GM12864 (cell line): ENCODE measurements at regions not wholly inside any gene's neighbourhood (a gene's known extent, or its start where the extent isn't known, plus 50 kb on each side); places are given as distances from the start of the nearest gene placed in this dataset.

Experiments
- DNase-seq: peaks from one replicate; pipeline ENCODE4 v3.0.0-alpha.2; 2011; ENCODE audit warnings: low read depth
- H3K4me3 ChIP-seq: 2 replicates; pipeline ENCODE4 v1.5.1; 2011; ENCODE audit warnings: mild to moderate bottlenecking, low read depth, low read length, control low read depth
- TF ChIP-seq, protein P1 (sequence below): IDR thresholded peaks from 2 replicates; pipeline ENCODE4 v1.5.1; 2011; ENCODE audit warnings: low read depth, mild to moderate bottlenecking, moderate library complexity, low read length, control low read depth, inconsistent platforms; ENCODE audit errors: missing control alignments

DNA sequence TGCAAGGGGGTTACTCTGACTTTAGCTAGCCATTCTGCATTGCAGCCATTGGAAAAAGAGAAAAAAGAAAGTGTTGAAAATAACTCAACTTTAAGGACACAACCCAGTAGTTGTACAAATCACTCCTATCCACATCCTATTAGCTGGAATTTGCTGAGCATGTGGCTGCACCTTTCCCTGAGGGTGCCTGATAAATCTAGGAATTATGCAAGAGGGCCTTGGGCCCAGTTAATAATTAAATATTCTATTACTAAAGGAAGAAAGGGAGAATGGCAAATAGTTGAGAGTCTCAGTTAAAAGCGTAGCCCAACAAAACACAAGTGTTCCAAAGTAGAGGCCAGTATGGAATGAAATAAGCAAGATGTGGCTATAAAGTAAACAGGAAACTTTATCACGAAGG lies 200.9 kb upstream of the CNTNAP2 start:
- no peak for DNase-seq
- no peak overlapping the region for H3K4me3 ChIP-seq
- TF ChIP-seq, protein P1, sequence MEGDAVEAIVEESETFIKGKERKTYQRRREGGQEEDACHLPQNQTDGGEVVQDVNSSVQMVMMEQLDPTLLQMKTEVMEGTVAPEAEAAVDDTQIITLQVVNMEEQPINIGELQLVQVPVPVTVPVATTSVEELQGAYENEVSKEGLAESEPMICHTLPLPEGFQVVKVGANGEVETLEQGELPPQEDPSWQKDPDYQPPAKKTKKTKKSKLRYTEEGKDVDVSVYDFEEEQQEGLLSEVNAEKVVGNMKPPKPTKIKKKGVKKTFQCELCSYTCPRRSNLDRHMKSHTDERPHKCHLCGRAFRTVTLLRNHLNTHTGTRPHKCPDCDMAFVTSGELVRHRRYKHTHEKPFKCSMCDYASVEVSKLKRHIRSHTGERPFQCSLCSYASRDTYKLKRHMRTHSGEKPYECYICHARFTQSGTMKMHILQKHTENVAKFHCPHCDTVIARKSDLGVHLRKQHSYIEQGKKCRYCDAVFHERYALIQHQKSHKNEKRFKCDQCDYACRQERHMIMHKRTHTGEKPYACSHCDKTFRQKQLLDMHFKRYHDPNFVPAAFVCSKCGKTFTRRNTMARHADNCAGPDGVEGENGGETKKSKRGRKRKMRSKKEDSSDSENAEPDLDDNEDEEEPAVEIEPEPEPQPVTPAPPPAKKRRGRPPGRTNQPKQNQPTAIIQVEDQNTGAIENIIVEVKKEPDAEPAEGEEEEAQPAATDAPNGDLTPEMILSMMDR: no peak

DNA sequence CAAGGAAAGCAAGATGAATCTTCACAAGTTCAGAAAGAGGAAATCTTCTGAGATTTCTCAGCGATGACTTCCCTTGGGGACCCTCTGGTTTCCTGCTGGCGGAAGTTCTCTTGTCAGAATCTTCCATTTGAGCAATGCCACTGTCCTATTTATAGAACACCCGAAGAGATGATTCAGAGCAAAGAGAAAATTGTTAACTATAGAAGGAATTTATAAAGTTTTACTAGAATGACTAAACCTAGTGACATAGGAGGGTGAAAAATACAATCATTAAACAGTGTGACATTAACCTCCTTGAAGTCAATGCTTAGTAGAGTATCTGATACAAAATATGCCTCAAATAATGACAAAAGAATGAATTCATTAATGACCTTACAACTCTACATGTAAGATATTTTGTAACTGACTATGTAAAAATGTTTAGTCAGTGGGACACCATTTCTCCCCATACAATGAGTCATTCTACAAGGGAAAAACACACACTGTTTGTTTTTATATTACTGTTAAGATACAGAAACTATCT lies 206.5 kb upstream of the CNTNAP2 start:
- no peak for DNase-seq
- TF ChIP-seq, protein P1: no peak
- no peak overlapping the region for H3K4me3 ChIP-seq

DNA sequence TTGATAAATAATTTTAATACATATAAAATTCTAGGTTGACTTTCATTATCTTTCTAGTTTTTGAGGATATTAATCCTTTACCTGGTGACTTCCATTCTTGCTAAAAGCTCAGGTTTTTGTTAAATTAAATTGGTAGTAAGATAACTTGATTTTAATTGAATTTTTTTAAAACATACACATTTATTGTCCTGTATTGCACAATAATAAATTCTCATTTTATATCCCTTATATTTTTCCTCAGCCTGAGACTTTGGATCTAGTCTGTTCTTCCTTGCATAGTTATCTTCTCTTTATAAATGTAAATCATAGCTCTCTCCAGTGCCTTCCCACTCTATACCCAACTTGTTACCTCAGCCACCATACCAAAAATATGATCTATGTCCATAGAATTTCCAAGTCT lies 212.9 kb upstream of the CNTNAP2 start:
- no peak overlapping the region for H3K4me3 ChIP-seq
- no peak for DNase-seq
- TF ChIP-seq, protein P1: no peak

DNA sequence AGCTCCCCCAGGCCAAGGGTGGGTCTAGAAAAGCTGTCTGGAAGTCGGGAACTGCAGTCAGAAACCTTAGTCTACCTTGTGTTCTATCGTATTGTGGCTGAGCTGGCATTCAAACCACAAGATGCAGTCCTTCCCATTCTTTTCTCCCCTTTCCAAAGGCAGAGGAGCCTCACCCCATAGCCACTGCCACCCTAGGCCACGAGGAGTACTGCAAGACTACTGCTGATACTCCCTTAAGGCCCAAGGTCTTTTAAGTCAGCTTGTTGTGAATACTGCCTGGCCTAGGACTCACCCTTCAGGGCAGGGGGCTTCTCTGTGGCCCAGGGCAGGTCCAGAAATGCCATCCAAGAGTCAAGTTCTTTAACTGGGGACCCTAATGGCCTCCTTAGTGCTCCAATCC lies 214.5 kb upstream of the CNTNAP2 start:
- no peak overlapping the region for H3K4me3 ChIP-seq
- DNase-seq: no peak
- TF ChIP-seq, protein P1: no peak

DNA sequence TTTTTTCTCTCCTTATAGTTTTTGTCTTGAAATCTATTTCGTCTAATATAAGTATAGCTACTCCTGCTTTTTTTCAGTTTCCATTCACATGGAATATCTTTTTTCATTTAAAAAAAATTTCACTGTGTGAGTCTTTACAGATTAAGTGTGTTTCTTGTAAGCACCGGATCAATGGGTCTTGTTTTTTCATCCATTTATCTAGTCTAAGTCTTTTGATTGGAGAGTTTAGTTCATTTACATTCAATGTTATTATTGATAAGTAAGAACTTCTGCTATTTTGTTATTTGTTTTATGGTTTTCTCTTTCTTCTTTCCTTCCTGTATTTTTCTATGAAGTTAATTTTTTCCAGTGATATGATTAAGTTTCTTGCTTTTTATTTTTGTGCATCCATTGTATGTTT lies 216.7 kb upstream of the CNTNAP2 start:
- no peak for DNase-seq
- no peak overlapping the region for H3K4me3 ChIP-seq
- TF ChIP-seq, protein P1: no peak

DNA sequence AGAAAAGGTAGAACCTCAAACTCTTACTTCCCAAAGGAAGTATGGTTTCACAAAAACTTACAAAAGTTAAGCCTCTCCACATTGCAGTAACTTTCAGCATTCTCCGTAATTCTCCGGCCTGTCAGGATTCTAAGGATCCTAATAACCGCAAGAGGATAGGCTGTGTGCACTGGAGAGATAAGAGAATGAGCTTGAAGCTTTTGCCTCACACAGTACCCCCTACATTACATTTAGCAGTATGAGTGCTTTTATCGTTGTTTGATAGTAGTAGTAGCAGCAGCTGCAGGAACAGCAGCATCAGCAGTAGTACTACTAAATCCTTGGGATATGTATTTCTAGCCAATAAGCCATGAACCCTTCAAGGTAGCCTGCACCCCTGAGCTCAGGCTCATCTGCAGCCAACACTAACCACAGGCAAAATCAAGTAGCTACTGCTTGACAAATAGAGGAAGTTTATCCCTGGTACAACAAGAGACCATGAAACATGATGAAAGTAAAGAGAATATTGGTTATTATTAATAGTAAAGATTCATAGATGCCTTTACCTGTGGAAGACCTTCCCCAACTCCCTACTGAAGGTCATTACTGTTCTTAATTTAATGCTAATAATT lies 222.6 kb upstream of the CNTNAP2 start:
- DNase-seq: no peak
- TF ChIP-seq, protein P1: no peak
- no peak overlapping the region for H3K4me3 ChIP-seq
